ENCODE measurements at regions not wholly inside any gene's neighbourhood (a gene's known extent, or its start where the extent isn't known, plus 50 kb on each side); places are given as distances from the start of the nearest gene placed in this dataset.
A peak's percentile ranks its signal among the peaks of the same experiment; 100 is the strongest.

DNA sequence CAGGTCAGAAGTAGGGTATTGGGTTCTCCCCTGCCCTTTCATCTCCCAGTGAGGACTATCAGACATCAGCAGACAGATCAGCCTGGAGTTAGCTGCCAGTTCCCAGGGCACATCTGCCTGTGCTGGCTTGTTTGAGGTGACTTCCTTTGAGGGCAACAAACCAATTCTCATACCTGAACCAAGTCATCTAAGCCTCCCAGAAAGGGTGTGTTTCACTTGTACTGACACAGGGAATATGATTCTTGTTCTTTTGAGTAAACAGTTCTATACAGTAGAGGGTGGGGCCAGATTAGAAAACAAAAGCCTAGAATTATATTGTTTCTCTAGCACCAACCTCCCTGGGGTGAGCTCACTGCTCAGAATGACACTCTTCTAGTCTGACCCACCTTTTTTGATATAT lies 591.9 kb downstream of the SLC4A3 start:
- no peak overlapping the region for H3K27ac ChIP-seq
- H3K9me3 ChIP-seq, result no peaks in the 10 kb centered on the region
- H3K27me3 ChIP-seq, result no peaks in the 10 kb centered on the region
- H3K4me3 ChIP-seq, result no peak overlapping the region
- DNase-seq, result peak in 1 of 2 donors; percentile 17
- intact Hi-C loops (cut with DNase I; ENCODE audit: low total_unique reads), result no loop called here
- no peaks in the 10 kb centered on the region for H3K4me1 ChIP-seq
- no peaks in the 10 kb centered on the region for H3K36me3 ChIP-seq
- TF ChIP-seq EP300 (IDR thresholded peaks at IDR 0.05), result no peak
- TF ChIP-seq, protein P1, sequence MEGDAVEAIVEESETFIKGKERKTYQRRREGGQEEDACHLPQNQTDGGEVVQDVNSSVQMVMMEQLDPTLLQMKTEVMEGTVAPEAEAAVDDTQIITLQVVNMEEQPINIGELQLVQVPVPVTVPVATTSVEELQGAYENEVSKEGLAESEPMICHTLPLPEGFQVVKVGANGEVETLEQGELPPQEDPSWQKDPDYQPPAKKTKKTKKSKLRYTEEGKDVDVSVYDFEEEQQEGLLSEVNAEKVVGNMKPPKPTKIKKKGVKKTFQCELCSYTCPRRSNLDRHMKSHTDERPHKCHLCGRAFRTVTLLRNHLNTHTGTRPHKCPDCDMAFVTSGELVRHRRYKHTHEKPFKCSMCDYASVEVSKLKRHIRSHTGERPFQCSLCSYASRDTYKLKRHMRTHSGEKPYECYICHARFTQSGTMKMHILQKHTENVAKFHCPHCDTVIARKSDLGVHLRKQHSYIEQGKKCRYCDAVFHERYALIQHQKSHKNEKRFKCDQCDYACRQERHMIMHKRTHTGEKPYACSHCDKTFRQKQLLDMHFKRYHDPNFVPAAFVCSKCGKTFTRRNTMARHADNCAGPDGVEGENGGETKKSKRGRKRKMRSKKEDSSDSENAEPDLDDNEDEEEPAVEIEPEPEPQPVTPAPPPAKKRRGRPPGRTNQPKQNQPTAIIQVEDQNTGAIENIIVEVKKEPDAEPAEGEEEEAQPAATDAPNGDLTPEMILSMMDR (IDR thresholded peaks at IDR 0.05), result no peak
- no peak for TF ChIP-seq POLR2A (IDR thresholded peaks at IDR 0.05)
- TF ChIP-seq POLR2AphosphoS5 (IDR thresholded peaks at IDR 0.05), result no peak

DNA sequence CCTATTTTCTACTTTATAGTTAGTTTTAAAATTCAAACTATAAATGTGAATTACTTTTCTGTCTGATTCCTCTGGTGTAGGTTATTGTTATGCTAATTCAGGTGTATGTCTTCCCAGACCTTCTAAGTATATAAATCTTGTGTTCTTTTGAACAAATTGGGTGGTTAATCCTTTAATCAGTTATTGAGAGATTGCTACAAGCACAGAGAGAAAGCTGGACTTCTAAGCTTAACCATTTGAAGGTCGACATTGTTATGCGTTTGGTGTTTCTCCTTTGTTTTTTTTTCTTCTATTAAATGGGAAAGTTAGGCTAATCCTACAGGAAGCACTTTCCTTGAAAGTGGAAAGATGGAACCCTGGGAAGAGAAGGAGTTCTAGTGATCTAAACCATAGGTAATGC lies 592.6 kb downstream of the SLC4A3 start:
- Histone ChIP-seq H3K27ac (no peak overlapping the region), H3K36me3 (no peaks in the 10 kb centered on the region), H3K4me1 (no peaks in the 10 kb centered on the region), H3K27me3 (no peaks in the 10 kb centered on the region), H3K4me3 (no peak overlapping the region), H3K9me3 (no peaks in the 10 kb centered on the region)
- no peak for DNase-seq
- TF ChIP-seq POLR2AphosphoS5 (IDR thresholded peaks at IDR 0.05) (no peak), EP300 (IDR thresholded peaks at IDR 0.05) (no peak), POLR2A (IDR thresholded peaks at IDR 0.05) (no peak)
- TF ChIP-seq, protein P1 (IDR thresholded peaks at IDR 0.05), result no peak
- intact Hi-C loops (cut with DNase I; ENCODE audit: low total_unique reads), result no loop called here
- 69 to 85% (median 74%) methylated on average over 2 of the region's 2 CpGs for WGBS, 5 donors

DNA sequence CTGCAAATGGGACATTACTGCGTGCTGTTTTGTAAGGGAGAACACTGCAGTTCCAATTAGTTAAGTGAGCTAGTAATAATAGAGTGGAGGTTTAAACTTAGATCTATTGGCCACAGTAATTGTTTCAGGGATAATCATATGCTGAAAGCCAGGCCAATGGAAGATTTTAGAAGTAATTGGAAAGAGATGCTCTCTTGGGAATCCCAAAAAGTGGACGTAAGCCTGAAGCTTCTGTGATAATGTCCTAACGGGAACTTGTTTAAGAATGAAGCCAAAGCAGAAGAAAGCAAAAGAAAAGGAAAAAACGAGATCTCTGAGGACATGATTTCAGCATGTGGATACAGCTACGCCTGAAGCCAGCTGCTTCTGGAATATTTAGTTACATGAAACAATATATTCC lies 594.6 kb downstream of the SLC4A3 start:
- H3K4me1 ChIP-seq, result no peaks in the 10 kb centered on the region
- no peaks in the 10 kb centered on the region for H3K36me3 ChIP-seq
- no peaks in the 10 kb centered on the region for H3K9me3 ChIP-seq
- TF ChIP-seq, protein P1 (IDR thresholded peaks at IDR 0.05), result no peak
- TF ChIP-seq POLR2AphosphoS5 (IDR thresholded peaks at IDR 0.05), result no peak
- TF ChIP-seq EP300 (IDR thresholded peaks at IDR 0.05), result no peak
- no peak for TF ChIP-seq POLR2A (IDR thresholded peaks at IDR 0.05)
- no peak overlapping the region for H3K4me3 ChIP-seq
- H3K27ac ChIP-seq, result no peak overlapping the region
- intact Hi-C loops (cut with DNase I; ENCODE audit: low total_unique reads), result no loop called here
- H3K27me3 ChIP-seq, result no peaks in the 10 kb centered on the region
- WGBS, 5 donors, result 73 to 92% (median 85%) methylated on average over 5 of the region's 5 CpGs
- DNase-seq, result no peak

DNA sequence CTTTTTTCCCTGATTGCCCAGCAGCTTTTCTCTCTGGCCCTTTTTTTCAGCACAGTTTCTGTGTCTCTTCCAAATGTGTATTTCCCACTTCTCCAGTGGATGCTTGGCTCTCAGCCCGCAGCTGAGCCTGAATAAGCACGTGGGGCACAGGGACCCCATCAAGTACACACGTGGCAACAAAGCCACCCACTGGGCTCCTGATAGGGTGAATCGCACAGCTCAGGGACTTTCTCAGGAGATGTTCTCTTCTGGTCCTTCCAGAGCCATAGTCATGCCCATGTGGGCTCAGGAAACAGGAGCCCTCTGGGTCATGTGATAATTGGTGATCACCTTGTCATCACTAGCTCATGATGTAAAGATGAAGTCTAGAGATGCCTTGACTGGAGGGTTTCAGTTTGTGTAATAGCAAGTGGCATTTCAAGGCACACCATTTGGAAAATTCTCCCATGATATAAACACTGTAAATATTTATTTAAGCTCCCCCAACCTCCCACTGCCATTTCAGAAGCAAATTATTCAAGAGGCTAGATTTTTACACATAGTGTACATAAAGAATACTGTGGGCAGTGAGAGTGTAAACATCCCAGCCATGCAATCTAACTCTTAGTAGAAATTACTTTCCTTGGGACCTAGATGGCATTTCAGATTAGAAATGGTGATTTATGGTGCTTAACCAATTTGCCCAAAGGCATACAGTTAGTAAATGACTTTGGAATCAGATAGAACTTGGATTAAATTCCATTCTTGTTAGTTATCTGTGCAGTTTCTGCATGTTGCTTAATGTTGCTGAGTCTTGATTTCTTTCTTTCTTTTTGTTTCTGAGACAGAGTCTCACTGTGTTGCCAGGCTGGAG lies 597.5 kb downstream of the SLC4A3 start:
- TF ChIP-seq POLR2AphosphoS5 (IDR thresholded peaks at IDR 0.05), result no peak
- no peak for TF ChIP-seq EP300 (IDR thresholded peaks at IDR 0.05)
- TF ChIP-seq, protein P1 (IDR thresholded peaks at IDR 0.05), result no peak
- TF ChIP-seq POLR2A (IDR thresholded peaks at IDR 0.05), result no peak
- H3K4me3 ChIP-seq, result no peak overlapping the region
- no peak for DNase-seq
- no peaks in the 10 kb centered on the region for H3K36me3 ChIP-seq
- intact Hi-C loops (cut with DNase I; ENCODE audit: low total_unique reads), result no loop called here
- H3K4me1 ChIP-seq, result peaks cover 0 to 9% (median 0%) of the 10 kb centered on the region in 4 donors
- no peaks in the 10 kb centered on the region for H3K9me3 ChIP-seq
- no peak overlapping the region for H3K27ac ChIP-seq
- WGBS, 5 donors, result 42 to 52% (median 49%) methylated on average over 4 of the region's 4 CpGs
- H3K27me3 ChIP-seq, result no peaks in the 10 kb centered on the region
